Heart left ventricle (tissue), 16 donors: ENCODE measurements at regions not wholly inside any gene's neighbourhood (a gene's known extent, or its start where the extent isn't known, plus 50 kb on each side); places are given as distances from the start of the nearest gene placed in this dataset.

Experiments
- ATAC-seq, 4 donors: fragments of 200-7000 bp; cut with Tn5 transposase; one replicate each; pipeline ENCODE4 v1.9.1; 2020 to 2022; ENCODE audit warnings: moderate library complexity in 4 of 4, mild to moderate bottlenecking in 3 of 4, moderate number of reproducible peaks in 1 of 4
- DNase-seq, 5 donors: peaks; one replicate each; pipeline ENCODE4 v3.0.0-alpha.2; 2020
- H3K27ac ChIP-seq, 12 donors: fragments of 200-600 bp; sonication (generic) in 4 of 12; one replicate each; pipeline versions ENCODE4 v1.5.0 to v1.8.0; 2016 to 2022; ENCODE audit warnings: mild to moderate bottlenecking in 2 of 12
- H3K27me3 ChIP-seq, 9 donors: fragments of 200-600 bp; sonication (generic) in 2 of 9; one replicate each; pipeline versions ENCODE4 v1.5.1 to v1.8.0; 2016 to 2022; ENCODE audit warnings: mild to moderate bottlenecking in 3 of 9
- H3K36me3 ChIP-seq, 9 donors: fragments of 200-600 bp; sonication (generic) in 2 of 9; one replicate each; pipeline versions ENCODE4 v1.5.0 to v1.8.0; 2018 to 2022; ENCODE audit warnings: mild to moderate bottlenecking in 2 of 9
- H3K4me1 ChIP-seq, 12 donors: fragments of 200-600 bp; sonication (generic) in 4 of 12; one replicate each; pipeline versions ENCODE4 v1.5.0 to v1.8.0; 2016 to 2022; ENCODE audit warnings: mild to moderate bottlenecking in 3 of 12
- H3K4me3 ChIP-seq, 12 donors: fragments of 200-600 bp; sonication (generic) in 4 of 12; one replicate each; pipeline versions ENCODE4 v1.5.0 to v1.8.0; 2017 to 2022; ENCODE audit warnings: mild to moderate bottlenecking in 9 of 12, moderate library complexity in 4 of 12
- H3K9me3 ChIP-seq, 12 donors: fragments of 200-600 bp; sonication (generic) in 4 of 12; one replicate each; pipeline versions ENCODE4 v1.5.0 to v1.8.0; 2016 to 2022; ENCODE audit warnings: mild to moderate bottlenecking in 1 of 12
- CTCF ChIP-seq, 12 donors: fragments of 200-600 bp; sonication (generic) in 4 of 12; IDR thresholded peaks; one replicate each; pipeline versions ENCODE4 v1.5.0 to v1.8.0; 2018 to 2022; ENCODE audit warnings: antibody characterized with exemption in 12 of 12, mild to moderate bottlenecking in 5 of 12
- POLR2A ChIP-seq, 2 donors: fragments of 450-650 bp; IDR thresholded peaks; one replicate each; pipeline ENCODE4 v1.6.1; 2017; ENCODE audit warnings: antibody characterized with exemption in 2 of 2, mild to moderate bottlenecking in 2 of 2, moderate library complexity in 2 of 2
- WGBS, 4 donors: extraction: QIAGEN DNeasy Blood & Tissue Kit in 2 of 4; methylation state at CpG; one replicate each; pipeline versions ENCODE4 v1.1.5 to v1.1.7; 2013 to 2018; 5-methylcytosine and 5-hydroxymethylcytosine counted together
- intact Hi-C, 10 donors: fragments of 100-400 bp; cut with DNase I; formaldehyde crosslinking; loops; one replicate each; pipeline versions ENCODE4 v1.11.1 to v1.14.2; 2022
- donor health status: ischemic (EF 13 %, LVEDD 7.1; RV severe dilation, severe dysfunction).
- donor health status: healthy with polysubstance abuse.
- donor health status: DM: no; HTN: yes; CAD: no.
- donor health status: DM: no; HTN: no; CAD: no.
- donor health status: ischemic (EF 25% LVEDD 6.9; RV normal size, moderate dysfunction).
- donor health status: ischemic (EF 25% LVEDD 5.7; RV mildly dilated, moderate dysfunction).
- donor health status: healthy.
- donor health status: DM: yes; HTN: yes; CAD: no.
- donor health status: ischemic (EF 35%, LVEDD 5.7; RV mildly dilated, moderate dysfunction).
- donor health status: nonischemic (EF 11% LVEDD 7.7; RV severe dilation, severe dysfunction).
- donor health status: DM: yes; HTN: yes; CAD: no.
- donor health status: PGD.
- donor health status: ischemic (EF 29% LVEDD 5.4; RV normal size, mild dysfunction).
- donor health status: nonischemic (EF 23%, LVEDD 6.1; RV moderate dilation, normal function).

- WGBS, 4 donors, result 55 to 69% (median 61%) methylated on average over 7 of the region's 7 CpGs
- intact Hi-C loops, result no loop called here
- DNase-seq (no peak), ATAC-seq (no peak)
- Histone ChIP-seq H3K4me1 (peaks cover 0 to 8% (median 1%) of the 10 kb centered on the region in 12 donors), H3K27me3 (no peaks in the 10 kb centered on the region), H3K9me3 (no peaks in the 10 kb centered on the region), H3K27ac (no peak overlapping the region), H3K36me3 (no peaks in the 10 kb centered on the region), H3K4me3 (no peak overlapping the region)
- no peak for TF ChIP-seq CTCF (IDR thresholded peaks at IDR 0.05)
- no peak for TF ChIP-seq POLR2A (IDR thresholded peaks at IDR 0.05)
Measured at GRCh38 chr11:114847306-114847975, 169.1 kb downstream of the NXPE2 start.

GRCh38 chr11:114848027-114848426, 169.7 kb downstream of the NXPE2 start:
- H3K4me1 ChIP-seq, result peaks cover 0 to 8% (median 1%) of the 10 kb centered on the region in 12 donors
- DNase-seq, result no peak
- WGBS, 4 donors, result 58 to 71% (median 63%) methylated on average over 6 of the region's 6 CpGs
- no peak for ATAC-seq
- H3K9me3 ChIP-seq, result no peaks in the 10 kb centered on the region
- H3K27ac ChIP-seq, result no peak overlapping the region
- no peak overlapping the region for H3K4me3 ChIP-seq
- no peaks in the 10 kb centered on the region for H3K36me3 ChIP-seq
- TF ChIP-seq POLR2A (IDR thresholded peaks at IDR 0.05) (no peak), CTCF (IDR thresholded peaks at IDR 0.05) (no peak)
- no peaks in the 10 kb centered on the region for H3K27me3 ChIP-seq
- intact Hi-C loops, result no loop called here

- no peaks in the 10 kb centered on the region for H3K9me3 ChIP-seq
- H3K4me1 ChIP-seq, result no peaks in the 10 kb centered on the region
- no peak for TF ChIP-seq CTCF (IDR thresholded peaks at IDR 0.05)
- TF ChIP-seq POLR2A (IDR thresholded peaks at IDR 0.05), result no peak
- no peak for ATAC-seq
- intact Hi-C loops, result no loop called here
- H3K36me3 ChIP-seq, result no peaks in the 10 kb centered on the region
- no peak overlapping the region for H3K27ac ChIP-seq
- no peaks in the 10 kb centered on the region for H3K27me3 ChIP-seq
- no peak overlapping the region for H3K4me3 ChIP-seq
- WGBS, 4 donors, result 67 to 69% (median 69%) methylated on average over 4 of the region's 4 CpGs
- no peak for DNase-seq
Measured at GRCh38 chr11:114857281-114857680, 179.0 kb downstream of the NXPE2 start.

- Histone ChIP-seq H3K9me3 (no peaks in the 10 kb centered on the region), H3K36me3 (no peaks in the 10 kb centered on the region), H3K4me3 (no peak overlapping the region), H3K27ac (no peak overlapping the region), H3K27me3 (no peaks in the 10 kb centered on the region), H3K4me1 (no peaks in the 10 kb centered on the region)
- 43 to 58% (median 49%) methylated on average over 2 of the region's 2 CpGs for WGBS, 4 donors
- intact Hi-C loops, result no loop called here
- TF ChIP-seq POLR2A (IDR thresholded peaks at IDR 0.05) (no peak), CTCF (IDR thresholded peaks at IDR 0.05) (no peak)
- DNase-seq (no peak), ATAC-seq (no peak)
Measured at GRCh38 chr11:114864896-114865295, 186.6 kb downstream of the NXPE2 start.
